ENCODE measurements at regions not wholly inside any gene's neighbourhood (a gene's known extent, or its start where the extent isn't known, plus 50 kb on each side); places are given as distances from the start of the nearest gene placed in this dataset.
"Not testable (repeated sequence)": the region's sequence is repeated elsewhere in the genome, so short reads cannot be mapped to it uniquely, and the experiment has no call there.

GRCh38 chr6:113068570-113068969 lies 721.4 kb downstream of the RFPL4B start:
- H3K4me2 ChIP-seq (ENCODE audit: low read length) = peak overlapping the region; percentile 60
- no peaks in the 10 kb centered on the region for H3K27me3 Mint-ChIP-seq (ENCODE audit: low read depth, unreplicated experiment)
- H2AFZ ChIP-seq (ENCODE audit: low read depth, low read length) = peak overlapping the region; percentile 29
- no peaks in the 10 kb centered on the region for H3K9me3 ChIP-seq (ENCODE audit: insufficient read depth, low read depth, low read length)
- peaks cover 29% of the 10 kb centered on the region for H3K4me1 Mint-ChIP-seq (ENCODE audit: low read depth, unreplicated experiment)
- FAIRE-seq = no peak
- no peak overlapping the region for H3K4me3 Mint-ChIP-seq (ENCODE audit: unreplicated experiment)
- H3K27me3 ChIP-seq (ENCODE audit: insufficient read depth, low read length) = no peaks in the 10 kb centered on the region
- H4K20me1 ChIP-seq (ENCODE audit: insufficient read depth, low read length) = no peaks in the 10 kb centered on the region
- H3K9ac ChIP-seq (ENCODE audit: low read length) = peak overlapping the region; percentile 5
- no peak overlapping the region for H3K4me3 ChIP-seq (ENCODE audit: insufficient read depth, low read depth, low read length)
- peaks cover 33% of the 10 kb centered on the region for H3K4me1 ChIP-seq (ENCODE audit: insufficient read depth, low read length)
- peaks cover 10% of the 10 kb centered on the region for H3K9me3 Mint-ChIP-seq (ENCODE audit: unreplicated experiment)
- H3K36me3 ChIP-seq (ENCODE audit: insufficient read depth, low read length) = no peaks in the 10 kb centered on the region
- peak overlapping the region; percentile 95 for H3K27ac Mint-ChIP-seq (ENCODE audit: unreplicated experiment)
- H3K27ac ChIP-seq (ENCODE audit: low read depth, low read length) = peak overlapping the region; percentile 79
- H3K79me2 ChIP-seq (ENCODE audit: insufficient read depth, low read length) = no peaks in the 10 kb centered on the region
- no peak for TF ChIP-seq CTCF (IDR thresholded peaks at IDR 0.05; ENCODE audit: insufficient read depth, low read depth, low read length)
- no peak for TF ChIP-seq EZH2 (IDR thresholded peaks at IDR 0.05; ENCODE audit: insufficient read depth, low read length)
- H3K36me3 Mint-ChIP-seq (ENCODE audit: low read depth, unreplicated experiment) = peaks cover 3% of the 10 kb centered on the region
- DNase-seq (ENCODE audit: low read depth) = no peak

- not testable (repeated sequence) for H3K36me3 Mint-ChIP-seq (ENCODE audit: low read depth, unreplicated experiment); H3K27ac ChIP-seq (ENCODE audit: low read depth, low read length); H3K27ac Mint-ChIP-seq (ENCODE audit: unreplicated experiment); H3K36me3 ChIP-seq (ENCODE audit: insufficient read depth, low read length); H3K27me3 ChIP-seq (ENCODE audit: insufficient read depth, low read length); H3K9me3 ChIP-seq (ENCODE audit: insufficient read depth, low read depth, low read length); H3K9me3 Mint-ChIP-seq (ENCODE audit: unreplicated experiment); H3K4me2 ChIP-seq (ENCODE audit: low read length); H3K9ac ChIP-seq (ENCODE audit: low read length); H2AFZ ChIP-seq (ENCODE audit: low read depth, low read length); H3K4me3 Mint-ChIP-seq (ENCODE audit: unreplicated experiment); H4K20me1 ChIP-seq (ENCODE audit: insufficient read depth, low read length); H3K27me3 Mint-ChIP-seq (ENCODE audit: low read depth, unreplicated experiment); H3K79me2 ChIP-seq (ENCODE audit: insufficient read depth, low read length); H3K4me3 ChIP-seq (ENCODE audit: insufficient read depth, low read depth, low read length); FAIRE-seq
- H3K4me1 Mint-ChIP-seq (ENCODE audit: low read depth, unreplicated experiment) = peaks cover 31% of the 10 kb centered on the region
- H3K4me1 ChIP-seq (ENCODE audit: insufficient read depth, low read length) = peaks cover 38% of the 10 kb centered on the region
- DNase-seq (ENCODE audit: low read depth) = peak; percentile 22
These were observed 723.6 kb downstream of the RFPL4B start for GRCh38 chr6:113070681-113071080.

GRCh38 chr6:113073611-113074191 lies 726.6 kb downstream of the RFPL4B start:
- TF ChIP-seq EZH2 (IDR thresholded peaks at IDR 0.05; ENCODE audit: insufficient read depth, low read length) (no peak), CTCF (IDR thresholded peaks at IDR 0.05; ENCODE audit: insufficient read depth, low read depth, low read length) (no peak)
- H3K9ac ChIP-seq (ENCODE audit: low read length) = no peak overlapping the region

More at GRCh38 chr6:113073611-113074191, 726.6 kb downstream of the RFPL4B start:
- Mint-ChIP-seq H3K27ac (ENCODE audit: unreplicated experiment) (peak overlapping the region; percentile 70), H3K4me3 (ENCODE audit: unreplicated experiment) (no peak overlapping the region), H3K36me3 (ENCODE audit: low read depth, unreplicated experiment) (peaks cover 3% of the 10 kb centered on the region), H3K4me1 (ENCODE audit: low read depth, unreplicated experiment) (peaks cover 10% of the 10 kb centered on the region), H3K9me3 (ENCODE audit: unreplicated experiment) (peaks cover 12% of the 10 kb centered on the region), H3K27me3 (ENCODE audit: low read depth, unreplicated experiment) (no peaks in the 10 kb centered on the region)
- H3K4me1 ChIP-seq (ENCODE audit: insufficient read depth, low read length) = peaks cover 15% of the 10 kb centered on the region
- no peaks in the 10 kb centered on the region for H3K36me3 ChIP-seq (ENCODE audit: insufficient read depth, low read length)
- no peaks in the 10 kb centered on the region for H3K27me3 ChIP-seq (ENCODE audit: insufficient read depth, low read length)
- peak; percentile 83 for DNase-seq (ENCODE audit: low read depth)
- FAIRE-seq = peak; percentile 74
- no peak overlapping the region for H2AFZ ChIP-seq (ENCODE audit: low read depth, low read length)
- H3K9me3 ChIP-seq (ENCODE audit: insufficient read depth, low read depth, low read length) = no peaks in the 10 kb centered on the region
- H3K79me2 ChIP-seq (ENCODE audit: insufficient read depth, low read length) = no peaks in the 10 kb centered on the region
- no peaks in the 10 kb centered on the region for H4K20me1 ChIP-seq (ENCODE audit: insufficient read depth, low read length)
- peak overlapping the region; percentile 45 for H3K27ac ChIP-seq (ENCODE audit: low read depth, low read length)
- H3K4me3 ChIP-seq (ENCODE audit: insufficient read depth, low read depth, low read length) = no peak overlapping the region
- H3K4me2 ChIP-seq (ENCODE audit: low read length) = peak overlapping the region; percentile 45
